Activated T-helper 1 cell treated with anti-CD3 and anti-CD28 coated beads, Interleukin-12 subunit alpha, Interleukin-12 subunit beta, Interleukin-2, Interleukin-4 antibody, amounts not matched to agents 30 ng/mL and 10 ng/mL and 1 ng/mL, durations not matched to agents 14 hours and 24 hours and 36 hours (primary cell): ENCODE measurements at regions not wholly inside any gene's neighbourhood (a gene's known extent, or its start where the extent isn't known, plus 50 kb on each side); places are given as distances from the start of the nearest gene placed in this dataset.
"Not testable (repeated sequence)": the region's sequence is repeated elsewhere in the genome, so short reads cannot be mapped to it uniquely, and the experiment has no call there.

Experiments used
- DNase-seq: peaks from one replicate; pipeline ENCODE4 v3.0.0; 2021; ENCODE audit warnings: low spot score
- H3K27ac Mint-ChIP-seq: one replicate; pipeline ENCODE4 v1.8.0; 2021; ENCODE audit warnings: mild to moderate bottlenecking, mixed read lengths
- H3K27me3 Mint-ChIP-seq: one replicate; pipeline ENCODE4 v1.8.0; 2022; ENCODE audit warnings: mild to moderate bottlenecking, moderate library complexity, mixed read lengths; ENCODE audit not compliant: insufficient read depth
- H3K36me3 Mint-ChIP-seq: one replicate; pipeline ENCODE4 v1.8.0; 2021; ENCODE audit warnings: low read depth, mixed read lengths
- H3K4me1 Mint-ChIP-seq: one replicate; pipeline ENCODE4 v1.8.0; 2021; ENCODE audit warnings: low read depth, mixed read lengths
- H3K4me3 Mint-ChIP-seq: one replicate; pipeline ENCODE4 v1.8.0; 2021; ENCODE audit warnings: mild to moderate bottlenecking, moderate library complexity, mixed read lengths
- H3K9me3 Mint-ChIP-seq: one replicate; pipeline ENCODE4 v1.8.0; 2021; ENCODE audit warnings: mixed read lengths
- intact Hi-C: fragments of 100-400 bp; cut with micrococcal nuclease; formaldehyde crosslinking; loops from one replicate; pipeline ENCODE4 v1.15.1; 2024

DNA sequence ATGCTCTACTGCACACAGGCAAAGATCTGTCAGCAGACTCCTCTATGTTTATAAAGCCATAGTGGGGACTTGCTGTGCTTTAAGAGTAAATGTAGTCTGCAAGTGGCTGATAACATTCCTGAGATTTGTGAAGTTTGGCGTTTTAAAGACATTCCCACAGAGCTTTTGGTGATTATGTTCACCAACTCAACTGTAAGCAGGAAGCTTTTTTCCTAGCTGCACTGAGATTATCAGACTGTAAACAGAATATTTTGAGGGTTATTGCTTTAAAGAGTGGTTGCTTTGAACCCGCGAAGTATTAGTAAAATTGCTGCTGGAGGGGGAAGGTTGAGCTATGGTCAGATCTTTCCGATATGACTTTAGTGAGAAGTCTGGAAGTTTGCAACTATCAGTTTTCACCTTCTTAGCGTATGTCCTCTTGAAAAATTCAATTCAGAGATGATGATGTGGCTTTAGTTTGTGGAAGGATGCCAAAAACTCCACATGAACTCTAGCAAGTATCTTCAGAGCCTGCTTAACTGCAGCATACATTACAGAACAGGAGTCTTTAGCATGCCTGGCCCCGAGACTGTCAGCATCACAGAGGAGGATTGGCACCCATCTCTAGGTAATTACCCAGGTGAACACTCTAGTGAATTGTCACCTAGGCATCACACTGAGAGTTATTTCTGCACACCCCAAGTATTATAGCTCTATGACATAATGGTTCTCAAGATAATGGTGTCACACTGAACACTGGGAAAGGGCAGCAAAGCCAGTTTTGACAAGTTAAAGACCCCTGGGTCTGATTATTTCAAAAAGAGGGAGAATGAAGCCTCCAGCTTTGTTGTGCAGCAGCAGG is 89.9 kb downstream of the MTNR1B start:
- Mint-ChIP-seq H3K9me3 (no peaks in the 10 kb centered on the region), H3K36me3 (no peaks in the 10 kb centered on the region), H3K27me3 (no peaks in the 10 kb centered on the region)

DNA sequence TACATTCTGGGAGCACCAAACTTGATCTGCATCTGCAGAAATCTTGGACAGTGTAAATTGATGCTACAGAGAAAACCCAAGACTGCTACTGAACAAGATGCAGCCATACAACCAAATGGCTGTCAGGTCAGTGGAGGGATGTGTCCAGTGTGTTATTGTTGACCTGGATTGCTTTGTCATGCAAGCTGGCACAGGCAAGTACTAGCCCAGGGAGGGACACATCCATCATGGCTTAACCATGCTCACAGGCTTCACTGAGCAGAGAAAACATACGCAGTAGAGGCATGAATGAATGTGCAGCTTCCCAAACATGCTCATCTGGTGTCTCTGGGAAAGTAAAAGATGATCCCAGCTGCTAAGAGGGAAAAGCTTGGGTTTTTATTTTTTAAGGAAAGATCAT is 93.6 kb downstream of the MTNR1B start:
- DNase-seq: no peak
- intact Hi-C loops: no loop called here
- Mint-ChIP-seq H3K36me3 (no peaks in the 10 kb centered on the region), H3K27me3 (peaks cover 2% of the 10 kb centered on the region), H3K4me3 (no peak overlapping the region), H3K9me3 (no peaks in the 10 kb centered on the region), H3K27ac (no peak overlapping the region), H3K4me1 (no peaks in the 10 kb centered on the region)

More for the DNA sequence above, 89.9 kb downstream of the MTNR1B start:
- no peak overlapping the region for H3K27ac Mint-ChIP-seq
- peaks cover 8% of the 10 kb centered on the region for H3K4me1 Mint-ChIP-seq
- no peak for DNase-seq
- H3K4me3 Mint-ChIP-seq: no peak overlapping the region
- intact Hi-C loops: no loop called here

DNA sequence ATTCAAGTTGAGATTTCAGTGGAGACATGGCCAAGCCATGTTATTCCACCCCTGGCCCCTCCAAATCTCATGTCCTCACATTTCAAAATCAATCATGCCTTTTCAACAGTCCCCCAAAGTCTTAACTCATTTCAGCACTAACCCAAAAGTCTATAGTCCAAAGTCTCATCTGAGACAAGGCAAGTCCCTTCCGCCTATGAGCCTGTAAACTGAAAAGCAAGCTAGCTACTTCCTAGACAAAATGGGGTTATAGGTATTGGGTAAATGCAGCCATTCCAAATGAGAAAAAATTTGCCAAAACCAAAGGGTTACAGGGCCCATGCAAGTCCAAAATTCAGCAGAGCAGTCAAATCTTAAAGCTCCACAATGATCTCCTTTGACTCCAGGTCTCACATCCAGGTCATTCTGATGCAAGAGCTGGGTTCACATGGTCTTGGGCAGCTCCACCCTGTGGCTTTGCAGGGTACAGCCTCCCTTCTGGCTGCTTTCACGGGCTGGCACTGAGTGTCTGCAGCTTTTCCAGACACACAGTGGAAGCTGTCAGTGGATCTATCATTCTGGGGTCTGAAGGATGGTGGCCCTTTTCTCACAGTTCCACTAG is 95.7 kb downstream of the MTNR1B start:
- H3K9me3 Mint-ChIP-seq, H3K27ac Mint-ChIP-seq, H3K27me3 Mint-ChIP-seq, H3K36me3 Mint-ChIP-seq, DNase-seq, H3K4me3 Mint-ChIP-seq, intact Hi-C loops, H3K4me1 Mint-ChIP-seq: not testable (repeated sequence)

DNA sequence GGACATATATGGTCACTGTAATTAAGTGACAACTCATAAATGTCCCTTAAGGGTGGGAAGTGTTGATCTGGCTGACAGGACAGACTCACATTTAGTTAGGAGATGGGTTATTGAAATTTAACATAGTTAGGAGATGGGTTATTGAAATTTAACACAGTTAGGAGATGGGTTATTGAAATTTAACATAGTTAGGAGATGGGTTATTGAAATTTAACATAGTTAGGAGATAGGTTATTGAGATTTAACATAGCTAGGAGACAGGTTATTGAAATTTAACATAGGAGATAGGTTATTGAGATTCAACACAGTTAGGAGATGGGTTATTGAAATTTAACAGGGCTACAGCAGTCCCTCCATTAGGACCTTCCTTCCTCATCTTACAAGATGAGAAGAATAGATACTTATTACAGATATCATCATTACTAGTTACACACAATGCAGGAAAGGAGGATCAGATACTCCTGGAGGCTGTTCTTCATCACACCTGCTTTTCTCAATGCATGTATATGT is 98.5 kb downstream of the MTNR1B start:
- intact Hi-C loops: no loop called here
- Mint-ChIP-seq H3K36me3 (no peaks in the 10 kb centered on the region), H3K9me3 (no peaks in the 10 kb centered on the region), H3K27me3 (peaks cover 2% of the 10 kb centered on the region), H3K4me1 (no peaks in the 10 kb centered on the region), H3K4me3 (no peak overlapping the region), H3K27ac (no peak overlapping the region)
- no peak for DNase-seq

DNA sequence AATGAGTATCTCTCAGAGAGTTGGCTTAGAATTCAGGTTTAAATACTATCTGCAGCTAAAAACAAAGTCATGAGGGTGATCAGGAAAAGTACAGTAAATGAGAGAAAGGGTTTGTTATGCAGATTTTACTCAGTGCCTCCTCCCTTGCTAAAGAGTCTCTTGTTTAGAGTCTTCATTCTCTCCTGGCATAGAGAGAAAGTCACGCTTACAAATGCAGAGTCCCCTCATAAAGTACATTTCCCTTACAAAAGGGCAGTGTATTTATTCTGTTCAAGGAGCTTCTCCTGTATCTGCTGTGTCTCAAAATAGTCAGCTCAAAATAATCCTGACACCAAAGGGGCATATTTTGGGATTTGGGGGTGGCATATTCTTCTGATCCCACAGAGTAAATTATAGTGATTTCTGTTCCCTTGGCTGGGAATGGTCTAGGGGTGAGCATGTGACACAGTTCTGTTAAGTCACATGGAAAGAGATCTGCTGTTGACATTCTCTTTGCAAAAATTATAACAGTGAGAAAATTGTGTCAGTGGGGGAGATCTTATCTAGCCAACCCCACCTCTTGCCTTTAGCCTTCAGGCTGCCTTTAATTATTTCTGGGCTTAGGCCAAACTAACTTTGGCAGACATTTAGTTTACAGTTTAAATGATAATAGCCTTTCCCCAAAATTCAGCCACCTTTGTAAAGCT is 102.9 kb downstream of the MTNR1B start:
- H3K36me3 Mint-ChIP-seq: no peaks in the 10 kb centered on the region
- H3K4me3 Mint-ChIP-seq: no peak overlapping the region
- no peaks in the 10 kb centered on the region for H3K4me1 Mint-ChIP-seq

DNA sequence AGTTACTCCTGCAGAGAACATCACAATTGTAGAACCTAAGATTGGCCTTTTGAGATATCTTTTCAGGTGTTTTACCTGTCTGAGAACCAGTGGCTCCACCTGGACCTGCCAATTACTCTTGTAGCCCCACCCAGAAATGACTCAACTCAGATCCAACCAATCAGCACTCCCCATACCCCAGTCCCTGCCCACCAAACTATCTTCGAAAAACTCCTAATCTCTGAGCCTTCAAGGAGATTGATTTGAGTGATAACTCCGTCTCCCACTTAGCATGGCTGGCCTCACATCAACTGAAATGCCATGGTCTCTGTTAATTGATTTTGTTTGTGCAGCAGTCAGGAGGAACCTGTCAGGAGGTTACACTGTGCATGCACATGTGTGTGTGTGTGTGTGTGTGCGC is 103.6 kb downstream of the MTNR1B start:
- no peak for DNase-seq
- H3K27ac Mint-ChIP-seq: no peak overlapping the region
- H3K36me3 Mint-ChIP-seq: no peaks in the 10 kb centered on the region
- no peaks in the 10 kb centered on the region for H3K9me3 Mint-ChIP-seq
- H3K27me3 Mint-ChIP-seq: peaks cover 2% of the 10 kb centered on the region
- H3K4me3 Mint-ChIP-seq: no peak overlapping the region
- H3K4me1 Mint-ChIP-seq: no peaks in the 10 kb centered on the region
- intact Hi-C loops: no loop called here

More for the DNA sequence above, 102.9 kb downstream of the MTNR1B start:
- Mint-ChIP-seq H3K27ac (no peak overlapping the region), H3K9me3 (no peaks in the 10 kb centered on the region), H3K27me3 (peaks cover 2% of the 10 kb centered on the region)
- no peak for DNase-seq
- intact Hi-C loops: no loop called here

DNA sequence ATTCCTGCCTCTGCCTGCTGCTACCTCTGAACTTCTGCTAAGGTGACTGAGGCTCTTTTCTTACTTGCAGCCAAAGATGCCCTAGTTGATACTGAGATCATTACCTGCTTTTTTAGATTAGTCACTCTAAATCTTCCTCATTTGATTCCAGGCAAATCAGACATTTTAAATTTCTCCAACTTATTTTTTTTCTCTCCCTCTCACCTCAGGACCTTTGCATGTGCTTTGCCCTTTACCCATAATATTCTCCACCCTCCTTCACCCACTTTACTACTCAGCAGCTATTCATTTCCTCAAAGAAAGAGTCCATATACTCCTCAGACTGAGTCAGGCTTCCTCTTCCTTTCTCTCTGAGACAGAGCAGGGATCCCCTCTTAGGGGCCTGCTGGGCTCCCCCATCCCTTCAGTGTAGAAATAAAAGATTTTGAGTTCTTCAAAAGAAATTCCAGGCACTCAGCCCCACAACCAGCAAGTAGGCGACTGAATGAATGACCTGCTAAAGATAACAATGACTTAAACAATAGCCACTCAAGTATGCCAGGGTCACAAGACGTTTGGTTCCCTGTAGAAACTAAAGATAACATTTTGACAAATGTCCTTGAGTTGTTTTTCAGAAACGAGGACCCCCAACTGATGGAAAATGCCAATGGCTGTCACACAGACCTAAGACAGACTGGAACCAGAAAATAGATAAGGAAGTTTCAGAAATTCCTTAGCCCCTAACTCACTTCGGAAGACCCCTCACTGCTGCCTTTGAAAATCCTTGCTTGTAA is 104.2 kb downstream of the MTNR1B start:
- Mint-ChIP-seq H3K4me1 (no peaks in the 10 kb centered on the region), H3K4me3 (no peak overlapping the region), H3K27me3 (peaks cover 2% of the 10 kb centered on the region), H3K36me3 (no peaks in the 10 kb centered on the region), H3K9me3 (no peaks in the 10 kb centered on the region), H3K27ac (no peak overlapping the region)
- DNase-seq: no peak
- intact Hi-C loops: no loop called here

DNA sequence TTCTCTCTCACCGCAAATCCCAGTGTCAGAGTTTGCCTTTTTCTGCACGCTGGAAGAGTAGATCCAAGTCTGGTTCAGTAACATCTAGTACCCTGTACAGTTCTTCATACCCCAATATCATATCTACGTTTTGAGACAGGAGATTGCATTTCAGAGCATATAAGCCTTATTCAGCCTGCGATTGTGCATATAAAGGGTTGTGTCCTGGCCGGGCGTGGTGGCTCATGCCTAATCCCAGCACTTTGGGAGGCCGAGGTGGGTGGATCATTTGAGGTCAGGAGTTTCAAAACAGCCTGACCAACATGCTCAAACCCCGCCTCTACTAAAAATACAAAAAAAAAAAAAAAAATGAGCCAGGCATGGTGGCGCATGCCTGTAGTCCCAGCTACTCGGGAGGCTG is 104.9 kb downstream of the MTNR1B start:
- intact Hi-C loops: no loop called here
- H3K36me3 Mint-ChIP-seq: no peaks in the 10 kb centered on the region

DNA sequence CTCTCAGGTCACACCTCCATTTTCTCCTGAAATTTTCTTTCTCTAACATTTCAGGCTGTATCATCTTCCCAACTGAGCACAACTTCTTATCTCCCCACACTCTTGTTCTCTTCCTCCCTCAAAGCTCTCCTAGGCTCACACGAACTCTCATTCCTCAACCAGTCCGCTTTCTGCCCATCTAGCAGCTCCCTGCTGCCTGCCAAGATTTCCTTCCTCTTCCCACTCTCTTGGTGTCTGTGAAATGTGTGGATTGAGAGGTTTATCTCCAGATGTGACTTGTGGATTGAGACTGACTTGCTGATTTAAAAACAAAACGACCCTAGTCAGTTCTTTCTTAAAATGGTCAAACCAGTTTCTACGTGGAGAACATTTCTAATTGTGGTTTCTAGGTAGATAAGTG is 106.3 kb downstream of the MTNR1B start:
- Mint-ChIP-seq H3K4me1 (no peaks in the 10 kb centered on the region), H3K27ac (no peak overlapping the region), H3K36me3 (no peaks in the 10 kb centered on the region), H3K9me3 (no peaks in the 10 kb centered on the region), H3K4me3 (no peak overlapping the region), H3K27me3 (peaks cover 2% of the 10 kb centered on the region)
- no peak for DNase-seq
- intact Hi-C loops: no loop called here

More for the DNA sequence above, 104.9 kb downstream of the MTNR1B start:
- H3K27ac Mint-ChIP-seq: no peak overlapping the region
- no peaks in the 10 kb centered on the region for H3K4me1 Mint-ChIP-seq
- peaks cover 2% of the 10 kb centered on the region for H3K27me3 Mint-ChIP-seq
- DNase-seq: no peak
- no peaks in the 10 kb centered on the region for H3K9me3 Mint-ChIP-seq
- H3K4me3 Mint-ChIP-seq: no peak overlapping the region

DNA sequence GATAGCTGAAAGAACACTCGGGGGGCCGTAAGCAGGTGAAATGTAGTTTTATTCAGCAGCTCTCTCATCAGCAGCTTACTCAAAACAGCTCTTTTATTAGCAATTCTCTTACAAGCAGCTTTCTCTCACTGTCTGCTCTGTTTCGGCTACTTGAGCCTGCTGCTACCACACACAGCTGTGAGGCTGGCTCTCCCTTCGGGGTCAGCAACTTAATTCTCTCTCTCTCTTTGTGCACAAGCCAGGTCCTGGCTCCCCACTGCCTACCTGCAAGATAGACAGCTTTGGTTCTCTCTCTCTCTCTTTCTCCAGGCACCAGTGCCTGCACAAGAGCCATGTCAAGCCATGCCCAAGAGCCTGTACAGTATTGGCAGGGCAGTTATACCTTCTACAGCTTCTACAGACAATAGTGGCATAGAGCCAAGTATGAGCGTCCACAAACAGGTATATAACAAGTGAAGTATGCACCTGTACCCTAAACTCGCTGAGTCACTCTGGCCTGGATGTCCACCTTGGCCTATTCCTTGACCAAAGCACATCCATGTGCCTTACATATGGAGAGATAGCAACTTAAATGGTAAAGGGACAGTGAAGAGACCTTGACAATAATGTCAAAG is 110.8 kb downstream of the MTNR1B start:
- Mint-ChIP-seq H3K36me3 (no peaks in the 10 kb centered on the region), H3K27ac (no peak overlapping the region), H3K4me3 (no peak overlapping the region), H3K9me3 (no peaks in the 10 kb centered on the region), H3K27me3 (peaks cover 10% of the 10 kb centered on the region), H3K4me1 (no peaks in the 10 kb centered on the region)
- no peak for DNase-seq
- intact Hi-C loops: no loop called here

DNA sequence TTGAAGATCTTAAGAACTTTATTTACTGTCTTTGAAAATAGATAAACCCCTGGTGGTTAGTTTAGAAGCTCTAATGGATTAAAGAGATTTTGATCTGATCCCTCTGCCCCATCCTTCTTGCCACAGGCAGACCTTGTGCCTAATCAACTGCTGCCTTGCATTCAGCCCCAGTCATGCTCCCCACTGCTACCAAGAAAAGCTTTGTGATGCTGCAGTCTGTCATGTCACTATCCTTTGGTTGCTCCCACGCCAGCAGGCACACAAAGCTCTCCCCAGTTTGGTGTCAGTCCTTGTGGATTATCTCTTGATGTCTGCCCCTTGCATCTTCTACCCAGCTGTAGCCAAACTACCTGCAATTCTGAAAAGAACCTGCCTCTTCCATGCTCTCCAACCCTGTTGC is 112.2 kb downstream of the MTNR1B start:
- intact Hi-C loops: no loop called here
- Mint-ChIP-seq H3K27ac (no peak overlapping the region), H3K4me3 (no peak overlapping the region), H3K27me3 (peaks cover 8% of the 10 kb centered on the region), H3K9me3 (no peaks in the 10 kb centered on the region), H3K36me3 (no peaks in the 10 kb centered on the region), H3K4me1 (no peaks in the 10 kb centered on the region)
- no peak for DNase-seq

DNA sequence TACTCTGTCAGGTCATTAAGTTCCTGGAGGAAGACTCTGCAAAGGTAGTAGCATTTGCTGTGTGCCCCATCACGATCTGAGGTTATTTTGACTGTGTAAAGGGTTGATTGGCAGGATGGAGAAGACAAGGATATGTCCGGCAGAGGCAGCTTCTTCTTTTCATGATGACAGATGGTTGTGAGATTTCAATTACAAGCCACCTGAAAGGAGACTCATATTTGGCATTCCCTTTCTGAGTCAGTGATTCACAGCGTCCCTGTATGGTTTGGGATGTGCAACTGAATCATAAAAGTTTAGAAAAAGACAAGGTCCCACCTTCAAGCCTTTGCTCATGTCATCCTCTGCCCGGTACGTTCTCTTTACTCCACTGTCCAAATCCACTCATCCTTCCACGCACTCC is 113.4 kb downstream of the MTNR1B start:
- Mint-ChIP-seq H3K27ac (no peak overlapping the region), H3K36me3 (no peaks in the 10 kb centered on the region), H3K4me3 (no peak overlapping the region), H3K27me3 (peaks cover 8% of the 10 kb centered on the region), H3K9me3 (no peaks in the 10 kb centered on the region), H3K4me1 (no peaks in the 10 kb centered on the region)
- intact Hi-C loops: no loop called here
- DNase-seq: no peak
